H1 (cell line): ENCODE measurements at regions not wholly inside any gene's neighbourhood (a gene's known extent, or its start where the extent isn't known, plus 50 kb on each side); places are given as distances from the start of the nearest gene placed in this dataset.

Source experiments
- CHD1 ChIP-seq: IDR thresholded peaks from 2 replicates; pipeline ENCODE4 v1.6.1; 2012; ENCODE audit warnings: low read depth, low read length, improper control_type of control experiment
- EZH2 ChIP-seq: fragments of 200-600 bp; sonication (generic); IDR thresholded peaks from 2 replicates; pipeline ENCODE4 v1.7.1; 2012; ENCODE audit warnings: low read depth, mild to moderate bottlenecking, moderate library complexity, low read length, inconsistent platforms; ENCODE audit not compliant: severe bottlenecking
- NRF1 ChIP-seq: IDR thresholded peaks from 2 replicates; pipeline ENCODE4 v1.6.1; 2011; ENCODE audit warnings: mild to moderate bottlenecking, low read depth, low read length, improper control_type of control experiment
- POLR2A ChIP-seq, 2 experiments: IDR thresholded peaks; 1 replicate in 1 of 2; 2 replicates in 1 of 2; pipeline ENCODE4 v1.6.1; 2011; ENCODE audit warnings: low read depth in 2 of 2, low read length in 2 of 2, mild to moderate bottlenecking in 2 of 2; ENCODE audit errors: control extremely low read depth in 1 of 2
- TF ChIP-seq, protein P1 (sequence below), 3 experiments: IDR thresholded peaks; 1 replicate in 2 of 3; 2 replicates in 1 of 3; pipeline versions ENCODE4 v1.5.1 to v1.6.1; 2011; ENCODE audit warnings: low read length in 3 of 3, mild to moderate bottlenecking in 3 of 3, inconsistent platforms in 2 of 3, low read depth in 1 of 3, moderate library complexity in 1 of 3; ENCODE audit not compliant: insufficient read depth in 1 of 3; ENCODE audit errors: control extremely low read depth in 1 of 3

DNA sequence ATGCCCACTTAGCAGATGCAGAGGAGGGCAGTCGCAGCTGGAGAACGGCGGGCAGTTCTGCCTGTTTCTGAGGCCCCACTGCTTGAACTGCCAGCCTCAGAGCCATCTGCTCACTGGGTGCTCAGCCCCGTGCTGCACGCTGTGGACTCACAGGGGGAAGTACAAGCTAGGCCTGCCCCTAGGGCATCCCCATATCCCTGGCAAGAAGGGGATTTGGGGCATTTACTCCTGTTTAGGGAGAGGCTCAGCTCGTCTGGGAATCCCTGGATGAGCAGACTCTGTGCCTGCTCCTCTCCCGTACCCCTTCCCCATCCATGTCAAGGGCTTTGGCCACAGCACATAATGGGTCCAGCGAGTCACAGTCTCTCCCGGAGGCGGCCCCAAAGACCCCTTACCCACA lies 169.8 kb upstream of the PKDCC start:
- TF ChIP-seq POLR2A (IDR thresholded peaks at IDR 0.05; ENCODE audit: control extremely low read depth in 1 of 2, low read depth in 2 of 2, low read length in 2 of 2), result no peak
- TF ChIP-seq CHD1, result no peak
- TF ChIP-seq, protein P1, sequence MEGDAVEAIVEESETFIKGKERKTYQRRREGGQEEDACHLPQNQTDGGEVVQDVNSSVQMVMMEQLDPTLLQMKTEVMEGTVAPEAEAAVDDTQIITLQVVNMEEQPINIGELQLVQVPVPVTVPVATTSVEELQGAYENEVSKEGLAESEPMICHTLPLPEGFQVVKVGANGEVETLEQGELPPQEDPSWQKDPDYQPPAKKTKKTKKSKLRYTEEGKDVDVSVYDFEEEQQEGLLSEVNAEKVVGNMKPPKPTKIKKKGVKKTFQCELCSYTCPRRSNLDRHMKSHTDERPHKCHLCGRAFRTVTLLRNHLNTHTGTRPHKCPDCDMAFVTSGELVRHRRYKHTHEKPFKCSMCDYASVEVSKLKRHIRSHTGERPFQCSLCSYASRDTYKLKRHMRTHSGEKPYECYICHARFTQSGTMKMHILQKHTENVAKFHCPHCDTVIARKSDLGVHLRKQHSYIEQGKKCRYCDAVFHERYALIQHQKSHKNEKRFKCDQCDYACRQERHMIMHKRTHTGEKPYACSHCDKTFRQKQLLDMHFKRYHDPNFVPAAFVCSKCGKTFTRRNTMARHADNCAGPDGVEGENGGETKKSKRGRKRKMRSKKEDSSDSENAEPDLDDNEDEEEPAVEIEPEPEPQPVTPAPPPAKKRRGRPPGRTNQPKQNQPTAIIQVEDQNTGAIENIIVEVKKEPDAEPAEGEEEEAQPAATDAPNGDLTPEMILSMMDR (IDR thresholded peaks at IDR 0.05; ENCODE audit: control extremely low read depth in 1 of 3, insufficient read depth in 1 of 3, low read depth in 1 of 3, low read length in 3 of 3), result no peak
- no peak for TF ChIP-seq EZH2
- TF ChIP-seq NRF1, result no peak
